ENCODE measurements at regions not wholly inside any gene's neighbourhood (a gene's known extent, or its start where the extent isn't known, plus 50 kb on each side); places are given as distances from the start of the nearest gene placed in this dataset.

- no peaks in the 10 kb centered on the region for H3K9me3 ChIP-seq
- DNase-seq (ENCODE audit: extremely low spot score in 2 of 2) = no peak
- no peaks in the 10 kb centered on the region for H3K27me3 ChIP-seq
- intact Hi-C loops (cut with DNase I) = no loop called here
- H3K4me3 ChIP-seq = no peak overlapping the region
- H3K27ac ChIP-seq = no peak overlapping the region
- no peaks in the 10 kb centered on the region for H3K36me3 ChIP-seq
- no peaks in the 10 kb centered on the region for H3K4me1 ChIP-seq
- TF ChIP-seq POLR2A (IDR thresholded peaks at IDR 0.05) (no peak), CTCF (IDR thresholded peaks at IDR 0.05) (no peak), POLR2AphosphoS5 (IDR thresholded peaks at IDR 0.05; ENCODE audit: insufficient read depth in 1 of 2, low read depth in 1 of 2) (no peak)
Measured at GRCh38 chr3:25144430-25144829, 283.6 kb upstream of the RARB start.

GRCh38 chr3:25145176-25145575 lies 282.9 kb upstream of the RARB start:
- no peaks in the 10 kb centered on the region for H3K36me3 ChIP-seq
- intact Hi-C loops (cut with DNase I) = no loop called here
- H3K4me3 ChIP-seq = no peak overlapping the region
- no peak overlapping the region for H3K27ac ChIP-seq
- TF ChIP-seq POLR2A (IDR thresholded peaks at IDR 0.05) = no peak
- TF ChIP-seq POLR2AphosphoS5 (IDR thresholded peaks at IDR 0.05; ENCODE audit: insufficient read depth in 1 of 2, low read depth in 1 of 2) = no peak
- no peak for TF ChIP-seq CTCF (IDR thresholded peaks at IDR 0.05)
- H3K4me1 ChIP-seq = no peaks in the 10 kb centered on the region
- no peaks in the 10 kb centered on the region for H3K9me3 ChIP-seq
- no peaks in the 10 kb centered on the region for H3K27me3 ChIP-seq
- DNase-seq (ENCODE audit: extremely low spot score in 2 of 2) = no peak

DNA sequence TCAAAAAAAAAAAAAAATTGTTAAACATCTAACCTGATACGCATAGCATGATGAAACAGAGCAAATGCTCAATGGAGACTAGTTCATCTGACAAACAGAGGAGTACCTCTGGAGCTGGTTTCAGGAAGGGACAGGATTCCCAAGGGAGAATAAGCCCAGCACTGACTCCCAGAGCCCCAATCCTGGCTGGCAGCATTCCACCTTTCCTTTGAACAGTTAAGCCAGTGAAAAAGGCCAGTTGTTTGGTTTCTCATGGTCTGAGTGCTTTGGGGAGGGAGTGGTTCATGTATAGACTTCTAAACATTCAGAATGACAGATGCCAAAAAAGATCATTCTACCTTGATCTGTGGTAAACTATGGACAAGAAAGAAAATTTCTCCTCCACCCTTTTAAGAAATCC lies 277.9 kb upstream of the RARB start:
- Histone ChIP-seq H3K4me1 (peaks cover 6% of the 10 kb centered on the region), H3K27me3 (no peaks in the 10 kb centered on the region), H3K36me3 (no peaks in the 10 kb centered on the region), H3K9me3 (no peaks in the 10 kb centered on the region), H3K4me3 (no peak overlapping the region), H3K27ac (no peak overlapping the region)
- no peak for DNase-seq (ENCODE audit: extremely low spot score in 2 of 2)
- intact Hi-C loops (cut with DNase I) = no loop called here
- TF ChIP-seq POLR2AphosphoS5 (IDR thresholded peaks at IDR 0.05; ENCODE audit: insufficient read depth in 1 of 2, low read depth in 1 of 2) = no peak
- TF ChIP-seq POLR2A (IDR thresholded peaks at IDR 0.05) = no peak
- no peak for TF ChIP-seq CTCF (IDR thresholded peaks at IDR 0.05)

GRCh38 chr3:25151281-25151902 lies 276.7 kb upstream of the RARB start:
- no peaks in the 10 kb centered on the region for H3K9me3 ChIP-seq
- peaks cover 6% of the 10 kb centered on the region for H3K4me1 ChIP-seq
- intact Hi-C loops (cut with DNase I) = no loop called here
- TF ChIP-seq POLR2AphosphoS5 (IDR thresholded peaks at IDR 0.05; ENCODE audit: insufficient read depth in 1 of 2, low read depth in 1 of 2) (peak in 1 of 2 donors; percentile 67), CTCF (IDR thresholded peaks at IDR 0.05) (no peak)
- peak overlapping the region in 1 of 2 donors; percentile 22 for H3K4me3 ChIP-seq
- H3K27me3 ChIP-seq = no peaks in the 10 kb centered on the region
- H3K27ac ChIP-seq = no peak overlapping the region
- H3K36me3 ChIP-seq = no peaks in the 10 kb centered on the region
- DNase-seq (ENCODE audit: extremely low spot score in 2 of 2) = no peak

DNA sequence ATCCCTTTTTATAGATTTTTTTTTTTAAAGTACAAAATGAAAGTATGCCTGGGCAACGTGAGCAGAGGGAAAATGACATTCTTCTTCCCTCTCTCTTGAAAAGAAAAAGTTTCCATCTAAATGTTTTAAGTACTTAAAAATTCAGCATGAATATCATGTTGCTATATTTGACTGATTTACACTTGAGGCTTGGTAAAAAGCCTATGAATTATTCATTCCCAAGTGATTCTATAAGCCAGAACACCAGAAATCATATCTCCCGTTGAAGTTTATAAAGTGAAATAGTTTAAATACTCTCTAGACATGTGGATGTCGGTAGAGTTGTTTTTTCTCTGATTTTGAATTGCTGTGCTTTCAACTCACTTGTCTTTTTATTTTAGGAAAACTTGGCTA lies 276.2 kb upstream of the RARB start:
- H3K36me3 ChIP-seq = no peaks in the 10 kb centered on the region
- no peak for DNase-seq (ENCODE audit: extremely low spot score in 2 of 2)
- TF ChIP-seq POLR2A (IDR thresholded peaks at IDR 0.05) (no peak), POLR2AphosphoS5 (IDR thresholded peaks at IDR 0.05; ENCODE audit: insufficient read depth in 1 of 2, low read depth in 1 of 2) (no peak), CTCF (IDR thresholded peaks at IDR 0.05) (no peak)
- peak overlapping the region in 1 of 2 donors; percentile 22 for H3K4me3 ChIP-seq
- no peak overlapping the region for H3K27ac ChIP-seq
- H3K4me1 ChIP-seq = peaks cover 6% of the 10 kb centered on the region
- H3K27me3 ChIP-seq = no peaks in the 10 kb centered on the region
- H3K9me3 ChIP-seq = no peaks in the 10 kb centered on the region
- intact Hi-C loops (cut with DNase I) = no loop called here
